Endodermal cell (in vitro differentiated cells): ENCODE measurements at regions not wholly inside any gene's neighbourhood (a gene's known extent, or its start where the extent isn't known, plus 50 kb on each side); places are given as distances from the start of the nearest gene placed in this dataset.

Experiments used
- DNase-seq: peaks from one replicate; pipeline ENCODE4 v3.0.0-alpha.2; 2017
- H3K27ac ChIP-seq: 2 replicates; pipeline ENCODE4 v1.5.1; 2013; ENCODE audit warnings: mild to moderate bottlenecking, low read depth, low read length, moderate library complexity
- H3K27me3 ChIP-seq: 2 replicates; pipeline ENCODE4 v1.6.1; 2013; ENCODE audit warnings: mild to moderate bottlenecking, low read length, moderate library complexity; ENCODE audit not compliant: insufficient read depth, control insufficient read depth, poor library complexity, severe bottlenecking
- H3K36me3 ChIP-seq: 2 replicates; pipeline ENCODE4 v1.7.0; 2013; ENCODE audit warnings: mild to moderate bottlenecking, low read length, moderate library complexity; ENCODE audit not compliant: control insufficient read depth, insufficient read depth
- H3K4me1 ChIP-seq: one replicate; pipeline ENCODE4 v1.7.0; 2013; ENCODE audit warnings: low read length; ENCODE audit not compliant: control insufficient read depth, insufficient read depth
- H3K4me3 ChIP-seq: 2 replicates; pipeline ENCODE4 v1.5.1; 2013; ENCODE audit warnings: mild to moderate bottlenecking, low read length, moderate library complexity
- H3K9ac ChIP-seq: 2 replicates; pipeline ENCODE4 v1.6.1; 2013; ENCODE audit warnings: mild to moderate bottlenecking, low read length, moderate library complexity; ENCODE audit not compliant: poor library complexity, severe bottlenecking; ENCODE audit errors: extremely low read depth
- H3K9me3 ChIP-seq: 2 replicates; pipeline ENCODE4 v1.6.1; 2013; ENCODE audit warnings: mild to moderate bottlenecking, low read length, moderate library complexity; ENCODE audit not compliant: control insufficient read depth
- H3K27ac Mint-ChIP-seq: 2 replicates; pipeline ENCODE4 v1.8.0; 2020; ENCODE audit warnings: mixed read lengths
- H3K27me3 Mint-ChIP-seq: 2 replicates; pipeline ENCODE4 v1.8.0; 2021; ENCODE audit warnings: mild to moderate bottlenecking, mixed read lengths; ENCODE audit not compliant: insufficient read depth
- H3K36me3 Mint-ChIP-seq: 2 replicates; pipeline ENCODE4 v1.8.0; 2020; ENCODE audit warnings: low read depth, mixed read lengths
- H3K4me1 Mint-ChIP-seq: 2 replicates; pipeline ENCODE4 v1.8.0; 2020; ENCODE audit warnings: mixed read lengths
- H3K4me3 Mint-ChIP-seq: 2 replicates; pipeline ENCODE4 v1.8.0; 2020; ENCODE audit warnings: mild to moderate bottlenecking, moderate library complexity, mixed read lengths
- H3K9me3 Mint-ChIP-seq: 2 replicates; pipeline ENCODE4 v1.8.0; 2020; ENCODE audit warnings: mild to moderate bottlenecking, mixed read lengths
- CTCF ChIP-seq: fragments of 200-600 bp; sonication (generic); conservative IDR thresholded peaks from 2 replicates; pipeline ENCODE4 v1.5.0; 2021; ENCODE audit warnings: antibody characterized with exemption, mild to moderate bottlenecking
- WGBS, 2 experiments: methylation state at CpG; one replicate each; pipeline versions ENCODE4 v1.1.5 to v1.1.7; 2013; ENCODE audit warnings: missing lambda C conversion rate in 2 of 2, mixed read lengths in 1 of 2; ENCODE audit not compliant: insufficient coverage in 1 of 2, insufficient read length in 1 of 2; 5-methylcytosine and 5-hydroxymethylcytosine counted together

GRCh38 chr13:44812818-44813217, 176.5 kb downstream of the NUFIP1 start:
- H3K27me3 ChIP-seq, result no peaks in the 10 kb centered on the region
- 97 to 100% methylated on average over 2 to 3 of the region's 3 CpGs for WGBS, 2 experiments
- Mint-ChIP-seq H3K4me1 (peaks cover 11% of the 10 kb centered on the region), H3K4me3 (no peak overlapping the region), H3K9me3 (no peaks in the 10 kb centered on the region), H3K36me3 (no peaks in the 10 kb centered on the region), H3K27me3 (no peaks in the 10 kb centered on the region), H3K27ac (no peak overlapping the region)
- no peaks in the 10 kb centered on the region for H3K9me3 ChIP-seq
- H3K9ac ChIP-seq, result no peak overlapping the region
- H3K27ac ChIP-seq, result no peak overlapping the region
- no peaks in the 10 kb centered on the region for H3K36me3 ChIP-seq
- peak; percentile 1 for DNase-seq
- no peak for TF ChIP-seq CTCF
- H3K4me1 ChIP-seq, result no peaks in the 10 kb centered on the region
- no peak overlapping the region for H3K4me3 ChIP-seq

DNA sequence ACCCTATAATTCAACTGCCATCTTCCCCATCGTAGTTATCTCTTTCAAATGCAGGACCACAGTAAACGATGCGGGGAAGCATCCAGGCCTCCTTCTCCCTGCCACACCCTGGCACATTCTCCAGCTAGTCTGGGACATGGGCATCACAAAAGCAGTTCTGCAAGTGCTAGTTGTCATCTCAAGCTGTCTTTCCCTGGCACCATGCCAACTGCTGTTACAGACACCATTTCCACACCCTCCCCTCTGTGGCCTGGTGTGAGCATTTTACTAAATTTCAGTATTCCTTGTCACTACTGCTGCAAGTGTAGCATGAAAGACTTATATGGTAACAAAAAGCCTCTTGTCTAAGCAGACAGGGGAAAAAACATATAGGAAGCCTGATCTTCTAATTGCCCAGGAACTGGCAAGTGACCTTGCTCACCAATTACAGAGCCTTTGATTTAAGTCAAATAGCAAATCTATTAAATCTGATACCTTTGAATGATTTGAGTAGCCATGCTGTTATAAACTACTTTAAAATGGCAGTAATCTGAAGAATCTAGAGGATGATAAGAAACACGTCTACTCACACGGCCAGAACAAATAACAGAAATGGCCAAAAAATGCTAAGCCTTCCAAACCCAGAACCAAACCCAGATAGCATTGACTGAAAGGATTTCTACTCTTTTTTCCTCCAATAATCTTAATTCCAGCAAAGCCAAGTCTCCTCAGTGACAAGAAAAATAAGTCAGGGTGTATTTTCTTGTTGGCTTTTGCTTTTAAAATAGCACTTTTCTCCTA, 179.0 kb downstream of the NUFIP1 start:
- no peaks in the 10 kb centered on the region for H3K27me3 Mint-ChIP-seq
- no peaks in the 10 kb centered on the region for H3K4me1 ChIP-seq
- H3K27ac Mint-ChIP-seq, result no peak overlapping the region

DNA sequence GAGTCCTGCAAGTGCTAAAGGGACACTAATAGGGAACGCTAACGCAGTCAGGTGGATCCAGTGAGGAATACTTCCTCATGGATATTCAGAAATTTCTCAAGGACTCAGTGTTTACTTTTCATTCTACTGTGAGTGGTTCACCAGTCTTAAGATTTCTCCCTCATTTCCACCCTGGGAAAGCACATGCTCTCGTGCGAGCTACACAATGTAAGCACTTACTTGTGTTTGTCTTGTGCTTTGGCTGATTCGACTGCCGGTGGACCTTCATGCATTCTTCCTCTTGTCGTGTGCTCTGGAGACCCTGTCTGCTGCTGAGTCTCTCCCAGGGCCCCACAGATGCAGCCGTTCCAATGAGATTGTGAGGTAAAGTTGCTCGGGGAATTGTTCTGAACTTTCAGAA, 180.1 kb downstream of the NUFIP1 start:
- no peak for TF ChIP-seq CTCF
- Mint-ChIP-seq H3K36me3 (no peaks in the 10 kb centered on the region), H3K4me3 (no peak overlapping the region), H3K27me3 (no peaks in the 10 kb centered on the region), H3K4me1 (peaks cover 4% of the 10 kb centered on the region), H3K9me3 (no peaks in the 10 kb centered on the region), H3K27ac (no peak overlapping the region)
- Histone ChIP-seq H3K27me3 (no peaks in the 10 kb centered on the region), H3K36me3 (no peaks in the 10 kb centered on the region), H3K9ac (no peak overlapping the region), H3K4me1 (no peaks in the 10 kb centered on the region), H3K9me3 (no peaks in the 10 kb centered on the region), H3K27ac (no peak overlapping the region), H3K4me3 (no peak overlapping the region)
- 88 to 94% methylated on average over 7 to 9 of the region's 9 CpGs for WGBS, 2 experiments
- DNase-seq, result peak; percentile 28

More for the DNA sequence above, 179.0 kb downstream of the NUFIP1 start:
- H3K9me3 ChIP-seq, result no peaks in the 10 kb centered on the region
- DNase-seq, result no peak
- H3K4me3 ChIP-seq, result no peak overlapping the region
- no peaks in the 10 kb centered on the region for H3K9me3 Mint-ChIP-seq
- TF ChIP-seq CTCF, result no peak
- 81 to 94% methylated on average over 3 to 5 of the region's 5 CpGs for WGBS, 2 experiments
- no peak overlapping the region for H3K27ac ChIP-seq
- no peaks in the 10 kb centered on the region for H3K36me3 Mint-ChIP-seq
- H3K9ac ChIP-seq, result no peak overlapping the region
- no peaks in the 10 kb centered on the region for H3K36me3 ChIP-seq
- H3K4me1 Mint-ChIP-seq, result peaks cover 4% of the 10 kb centered on the region
- no peaks in the 10 kb centered on the region for H3K27me3 ChIP-seq
- no peak overlapping the region for H3K4me3 Mint-ChIP-seq
